ENCODE measurements at regions not wholly inside any gene's neighbourhood (a gene's known extent, or its start where the extent isn't known, plus 50 kb on each side); places are given as distances from the start of the nearest gene placed in this dataset.

- no peak for DNase-seq
- TF ChIP-seq EP300 (IDR thresholded peaks at IDR 0.05) (no peak), POLR2AphosphoS5 (IDR thresholded peaks at IDR 0.05) (no peak), POLR2A (IDR thresholded peaks at IDR 0.05) (no peak), CTCF (IDR thresholded peaks at IDR 0.05) (no peak)
- Histone ChIP-seq H3K27me3 (no peaks in the 10 kb centered on the region), H3K36me3 (no peaks in the 10 kb centered on the region), H3K9me3 (no peaks in the 10 kb centered on the region), H3K27ac (no peak overlapping the region), H3K4me1 (no peaks in the 10 kb centered on the region), H3K4me3 (no peak overlapping the region)
- 45 to 78% methylated on average over 3 of the region's 3 CpGs for WGBS, 2 donors
- intact Hi-C loops (cut with DNase I) = no loop called here
Observed at GRCh38 chr16:82414476-82414875, 212.3 kb upstream of the CDH13 start.

- H3K4me3 ChIP-seq = no peak overlapping the region
- intact Hi-C loops (cut with DNase I) = no loop called here
- TF ChIP-seq CTCF (IDR thresholded peaks at IDR 0.05) (no peak), POLR2AphosphoS5 (IDR thresholded peaks at IDR 0.05) (no peak), POLR2A (IDR thresholded peaks at IDR 0.05) (no peak), EP300 (IDR thresholded peaks at IDR 0.05) (no peak)
- H3K36me3 ChIP-seq = no peaks in the 10 kb centered on the region
- no peaks in the 10 kb centered on the region for H3K9me3 ChIP-seq
- H3K27ac ChIP-seq = no peak overlapping the region
- no peaks in the 10 kb centered on the region for H3K4me1 ChIP-seq
- 90 to 94% methylated on average over 4 of the region's 4 CpGs for WGBS, 2 donors
- no peak for DNase-seq
- H3K27me3 ChIP-seq = no peaks in the 10 kb centered on the region
Observed at GRCh38 chr16:82412770-82413169, 214.0 kb upstream of the CDH13 start.

- TF ChIP-seq POLR2AphosphoS5 (IDR thresholded peaks at IDR 0.05) = no peak
- no peak for TF ChIP-seq CTCF (IDR thresholded peaks at IDR 0.05)
- 52 to 63% methylated on average over 6 of the region's 6 CpGs for WGBS, 2 donors
- H3K27me3 ChIP-seq = no peaks in the 10 kb centered on the region
- H3K27ac ChIP-seq = no peak overlapping the region
- intact Hi-C loops (cut with DNase I) = no loop called here
- H3K4me1 ChIP-seq = no peaks in the 10 kb centered on the region
- no peak overlapping the region for H3K4me3 ChIP-seq
- no peak for DNase-seq
- H3K9me3 ChIP-seq = no peaks in the 10 kb centered on the region
- H3K36me3 ChIP-seq = no peaks in the 10 kb centered on the region
Observed at GRCh38 chr16:82405736-82406135, 221.0 kb upstream of the CDH13 start.

GRCh38 chr16:82404586-82405315 lies 222.0 kb upstream of the CDH13 start:
- DNase-seq = no peak
- Histone ChIP-seq H3K36me3 (no peaks in the 10 kb centered on the region), H3K4me1 (no peaks in the 10 kb centered on the region), H3K4me3 (no peak overlapping the region), H3K9me3 (no peaks in the 10 kb centered on the region), H3K27me3 (no peaks in the 10 kb centered on the region), H3K27ac (no peak overlapping the region)
- WGBS, 2 donors = 78 to 85% methylated on average over 3 of the region's 3 CpGs
- intact Hi-C loops (cut with DNase I) = no loop called here
- TF ChIP-seq POLR2A (IDR thresholded peaks at IDR 0.05) (no peak), CTCF (IDR thresholded peaks at IDR 0.05) (no peak), EP300 (IDR thresholded peaks at IDR 0.05) (no peak), POLR2AphosphoS5 (IDR thresholded peaks at IDR 0.05) (no peak)

GRCh38 chr16:82402665-82403218 lies 224.0 kb upstream of the CDH13 start:
- no peak for DNase-seq
- Histone ChIP-seq H3K27ac (no peak overlapping the region), H3K9me3 (peaks cover 0 to 4% (median 0%) of the 10 kb centered on the region in 4 donors), H3K36me3 (no peaks in the 10 kb centered on the region), H3K4me3 (no peak overlapping the region), H3K4me1 (no peaks in the 10 kb centered on the region), H3K27me3 (no peaks in the 10 kb centered on the region)
- WGBS, 2 donors = 89 to 91% methylated on average over 5 of the region's 5 CpGs
- intact Hi-C loops (cut with DNase I) = no loop called here
- no peak for TF ChIP-seq POLR2AphosphoS5 (IDR thresholded peaks at IDR 0.05)
- TF ChIP-seq EP300 (IDR thresholded peaks at IDR 0.05) = no peak
- TF ChIP-seq POLR2A (IDR thresholded peaks at IDR 0.05) = no peak
- no peak for TF ChIP-seq CTCF (IDR thresholded peaks at IDR 0.05)

Data from sigmoid colon (tissue), 6 donors.